Heart right ventricle (tissue), 16 donors: ENCODE measurements at regions not wholly inside any gene's neighbourhood (a gene's known extent, or its start where the extent isn't known, plus 50 kb on each side); places are given as distances from the start of the nearest gene placed in this dataset.

ENCODE experiments used
- ATAC-seq, 8 donors: fragments of 200-7000 bp; cut with Tn5 transposase; one replicate each; pipeline ENCODE4 v1.9.1; 2020; ENCODE audit warnings: mild to moderate bottlenecking in 8 of 8, moderate library complexity in 8 of 8, moderate number of reproducible peaks in 1 of 8
- DNase-seq, 2 donors: peaks; one replicate each; pipeline ENCODE4 v3.0.0-alpha.2; 2020
- H3K27ac ChIP-seq, 10 donors: fragments of 200-600 bp; sonication (generic) in 2 of 10; one replicate each; pipeline versions ENCODE4 v1.5.0 to v1.8.0; 2020 to 2022; ENCODE audit warnings: mild to moderate bottlenecking in 3 of 10
- H3K27me3 ChIP-seq, 7 donors: fragments of 200-600 bp; one replicate each; pipeline ENCODE4 v1.8.0; 2021 to 2022; ENCODE audit warnings: mild to moderate bottlenecking in 2 of 7
- H3K36me3 ChIP-seq, 9 donors: fragments of 200-600 bp; sonication (generic) in 1 of 9; one replicate each; pipeline versions ENCODE4 v1.5.0 to v1.8.0; 2020 to 2022; ENCODE audit warnings: mild to moderate bottlenecking in 2 of 9
- H3K4me1 ChIP-seq, 9 donors: fragments of 200-600 bp; sonication (generic) in 1 of 9; one replicate each; pipeline versions ENCODE4 v1.5.0 to v1.8.0; 2020 to 2022; ENCODE audit warnings: mild to moderate bottlenecking in 4 of 9
- H3K4me3 ChIP-seq, 10 donors: fragments of 200-600 bp; sonication (generic) in 2 of 10; one replicate each; pipeline versions ENCODE4 v1.5.0 to v1.8.0; 2020 to 2022; ENCODE audit warnings: mild to moderate bottlenecking in 7 of 10, moderate library complexity in 2 of 10
- H3K9me3 ChIP-seq, 11 donors: fragments of 200-600 bp in 10 of 11; sonication (generic) in 2 of 11; one replicate each; pipeline versions ENCODE4 v1.5.0 to v1.8.0; 2013 to 2022; ENCODE audit warnings: mild to moderate bottlenecking in 2 of 11, control low read depth in 1 of 11, moderate library complexity in 1 of 11
- CTCF ChIP-seq, 9 donors: fragments of 200-600 bp; sonication (generic) in 2 of 9; IDR thresholded peaks; one replicate each; pipeline versions ENCODE4 v1.5.0 to v1.8.0; 2021 to 2022; ENCODE audit warnings: antibody characterized with exemption in 9 of 9, mild to moderate bottlenecking in 5 of 9, moderate library complexity in 1 of 9
- WGBS, 2 donors: extraction: QIAGEN DNeasy Blood & Tissue Kit; methylation state at CpG; one replicate each; pipeline ENCODE4 v1.1.7; 2013; ENCODE audit warnings: inconsistent platforms in 1 of 2; 5-methylcytosine and 5-hydroxymethylcytosine counted together
- intact Hi-C, 10 donors: fragments of 100-400 bp; cut with DNase I; formaldehyde crosslinking; loops; one replicate each; pipeline versions ENCODE4 v1.11.1 to v1.14.2; 2022
- donor health status: Arrhythmogenic right ventricular cardiomyopathy.
- donor health status: ischemic (EF 13 %, LVEDD 7.1; RV severe dilation, severe dysfunction).
- donor health status: healthy with polysubstance abuse.
- donor health status: DM: no; HTN: yes; CAD: no.
- donor health status: DM: no; HTN: no; CAD: no.
- donor health status: ischemic (EF 25% LVEDD 6.9; RV normal size, moderate dysfunction).
- donor health status: ischemic (EF 25% LVEDD 5.7; RV mildly dilated, moderate dysfunction).
- donor health status: healthy.
- donor health status: DM: yes; HTN: yes; CAD: no.
- donor health status: Ischemic cardiomyopathy.
- donor health status: ischemic (EF 35%, LVEDD 5.7; RV mildly dilated, moderate dysfunction).
- donor health status: nonischemic (EF 11% LVEDD 7.7; RV severe dilation, severe dysfunction).
- donor health status: DM: yes; HTN: yes; CAD: no.
- donor health status: PGD.
- donor health status: ischemic (EF 29% LVEDD 5.4; RV normal size, mild dysfunction).
- donor health status: nonischemic (EF 23%, LVEDD 6.1; RV moderate dilation, normal function).

- no peak for TF ChIP-seq CTCF (IDR thresholded peaks at IDR 0.05)
- no peak overlapping the region for H3K27ac ChIP-seq
- H3K27me3 ChIP-seq = no peaks in the 10 kb centered on the region
- ATAC-seq (no peak), DNase-seq (no peak)
- no peaks in the 10 kb centered on the region for H3K4me1 ChIP-seq
- H3K9me3 ChIP-seq = no peaks in the 10 kb centered on the region
- intact Hi-C loops = no loop called here
- no peak overlapping the region for H3K4me3 ChIP-seq
- no peaks in the 10 kb centered on the region for H3K36me3 ChIP-seq
These were observed 463.9 kb downstream of the PRR16 start for GRCh38 chr5:120927950-120928530.

GRCh38 chr5:120932480-120932879 lies 468.4 kb downstream of the PRR16 start:
- intact Hi-C loops = no loop called here
- DNase-seq (no peak), ATAC-seq (no peak)
- Histone ChIP-seq H3K27ac (no peak overlapping the region), H3K36me3 (no peaks in the 10 kb centered on the region), H3K9me3 (peaks cover 0 to 8% (median 0%) of the 10 kb centered on the region in 11 donors), H3K4me1 (no peaks in the 10 kb centered on the region), H3K4me3 (no peak overlapping the region), H3K27me3 (no peaks in the 10 kb centered on the region)
- no peak for TF ChIP-seq CTCF (IDR thresholded peaks at IDR 0.05)

GRCh38 chr5:120934031-120934430 lies 469.9 kb downstream of the PRR16 start:
- Histone ChIP-seq H3K27me3 (no peaks in the 10 kb centered on the region), H3K36me3 (no peaks in the 10 kb centered on the region), H3K4me1 (no peaks in the 10 kb centered on the region), H3K9me3 (peaks cover 0 to 11% (median 0%) of the 10 kb centered on the region in 11 donors), H3K4me3 (no peak overlapping the region), H3K27ac (no peak overlapping the region)
- TF ChIP-seq CTCF (IDR thresholded peaks at IDR 0.05) = no peak
- DNase-seq (no peak), ATAC-seq (no peak)
- WGBS, 2 donors = 32 to 40% methylated on average over 1 of the region's 1 CpG
- intact Hi-C loops = no loop called here

GRCh38 chr5:120936652-120937051 lies 472.6 kb downstream of the PRR16 start:
- Histone ChIP-seq H3K9me3 (peaks cover 0 to 11% (median 0%) of the 10 kb centered on the region in 11 donors), H3K36me3 (no peaks in the 10 kb centered on the region), H3K27me3 (no peaks in the 10 kb centered on the region), H3K4me3 (no peak overlapping the region), H3K27ac (no peak overlapping the region), H3K4me1 (no peaks in the 10 kb centered on the region)
- ATAC-seq (peak in 1 of 8 donors; percentile 18), DNase-seq (no peak)
- no peak for TF ChIP-seq CTCF (IDR thresholded peaks at IDR 0.05)
- intact Hi-C loops = no loop called here
- 87 to 93% methylated on average over 31 of the region's 31 CpGs for WGBS, 2 donors
